DMS 273 (cell line): ENCODE measurements at regions not wholly inside any gene's neighbourhood (a gene's known extent, or its start where the extent isn't known, plus 50 kb on each side); places are given as distances from the start of the nearest gene placed in this dataset.
"Not testable (repeated sequence)": the region's sequence is repeated elsewhere in the genome, so short reads cannot be mapped to it uniquely, and the experiment has no call there.

Source experiments
- DNase-seq: peaks from one replicate; lab custom pipeline; 2025; ENCODE audit not compliant: unreplicated experiment; lab: John Stamatoyannopoulos, UW

DNA sequence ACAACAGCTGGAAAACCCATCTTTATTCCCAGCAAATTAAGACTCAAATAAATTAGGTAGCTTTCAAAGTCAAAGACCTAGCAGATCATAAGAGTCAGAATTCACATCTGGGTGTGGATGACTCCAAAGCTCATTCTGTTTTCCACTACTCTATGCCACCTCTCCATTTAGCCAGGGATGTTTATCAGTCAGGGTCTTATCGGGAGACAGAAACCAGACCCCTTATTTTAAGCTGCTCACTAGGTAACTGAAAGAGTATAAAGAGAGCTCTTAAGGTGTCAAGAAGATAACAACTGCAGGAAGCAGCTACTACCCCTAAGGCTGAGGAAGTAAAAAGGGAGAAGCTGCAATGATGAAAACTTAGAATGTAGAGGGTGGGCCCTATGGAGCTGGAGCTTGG, 333.7 kb upstream of the KLF3 start:
- no peak for DNase-seq

GRCh38 chr4:38330936-38331335, 333.1 kb upstream of the KLF3 start:
- DNase-seq, result no peak

DNA sequence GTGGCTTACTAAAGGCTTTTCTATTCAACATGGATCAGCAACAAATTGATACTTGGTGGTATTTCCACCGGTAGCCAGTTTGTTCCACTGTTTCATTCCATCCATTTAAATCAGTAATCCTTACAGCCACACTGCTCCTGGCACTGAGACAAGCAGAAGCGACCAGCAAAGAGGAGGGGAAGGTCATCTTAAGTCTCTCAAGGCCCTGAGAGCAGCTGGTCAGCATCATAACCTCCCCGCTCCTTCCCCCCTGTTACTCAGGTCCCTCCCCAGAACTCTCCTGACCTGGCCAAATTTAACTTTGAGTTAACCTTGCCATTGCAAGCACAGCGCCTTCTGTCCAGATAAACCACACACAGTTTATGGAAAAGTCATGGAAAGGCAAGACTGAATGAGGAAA, 331.3 kb upstream of the KLF3 start:
- DNase-seq, result no peak

GRCh38 chr4:38333219-38333618, 330.8 kb upstream of the KLF3 start:
- DNase-seq, result no peak

DNA sequence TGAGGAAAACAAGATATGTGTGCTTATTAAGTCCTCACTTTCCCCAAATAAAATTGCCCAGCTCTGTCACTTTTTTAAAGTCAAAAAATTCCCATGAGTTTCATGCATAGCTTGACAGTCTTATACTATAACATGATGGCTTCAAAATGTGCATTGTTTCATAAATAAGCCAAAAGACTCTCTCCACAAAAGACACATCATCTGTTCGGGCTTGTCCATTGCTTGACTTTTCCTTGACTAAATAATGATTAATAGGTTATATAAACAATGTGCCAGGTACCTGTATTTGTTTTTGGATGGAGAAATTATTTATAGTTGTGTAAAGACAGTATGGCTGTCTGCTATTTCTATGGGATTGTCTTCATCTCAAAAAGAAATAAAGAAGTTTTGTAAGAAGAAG, 329.2 kb upstream of the KLF3 start:
- no peak for DNase-seq

- not testable (repeated sequence) for DNase-seq
Measured at GRCh38 chr4:38338939-38339338, 325.1 kb upstream of the KLF3 start.

GRCh38 chr4:38343608-38344007, 320.4 kb upstream of the KLF3 start:
- DNase-seq, result no peak

DNA sequence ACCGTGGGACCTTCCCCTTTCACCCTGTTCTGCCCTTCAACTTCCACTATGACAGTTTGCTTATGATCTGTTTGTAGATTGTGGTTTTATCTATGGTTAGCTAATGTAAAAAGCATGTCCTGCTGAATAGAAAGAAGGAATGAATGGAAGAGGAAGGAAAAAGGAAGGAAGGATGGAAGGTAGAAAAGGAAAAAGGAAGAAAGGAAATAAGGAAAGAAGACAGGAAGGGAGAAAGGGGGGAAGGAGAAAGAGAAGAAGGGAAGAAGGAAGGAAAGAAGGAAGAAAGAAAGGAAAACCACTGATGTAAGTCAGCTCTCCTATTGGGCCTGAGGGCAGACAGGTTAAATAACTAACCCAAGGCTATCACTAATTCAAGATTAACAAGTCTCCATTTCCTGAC, 319.1 kb upstream of the KLF3 start:
- DNase-seq, result no peak

DNA sequence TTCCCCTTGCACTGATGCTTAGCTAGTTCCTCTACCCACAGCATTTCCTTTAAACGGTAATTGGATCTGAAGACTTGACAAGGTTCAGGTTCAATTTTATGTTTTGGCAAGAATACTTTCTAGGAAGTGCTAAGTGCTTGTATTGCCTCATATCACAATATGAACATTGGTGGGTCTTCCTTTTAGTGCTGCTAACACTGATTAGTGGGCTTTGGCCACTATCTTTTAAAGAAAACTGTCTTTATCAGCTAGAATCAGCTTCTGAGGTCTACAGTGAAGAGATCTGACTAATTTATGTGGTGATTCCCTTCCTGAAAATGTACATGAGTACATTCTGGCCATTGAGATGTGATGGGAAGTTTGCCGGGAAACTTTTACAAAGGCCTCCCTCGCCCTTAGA, 316.7 kb upstream of the KLF3 start:
- DNase-seq, result no peak

DNA sequence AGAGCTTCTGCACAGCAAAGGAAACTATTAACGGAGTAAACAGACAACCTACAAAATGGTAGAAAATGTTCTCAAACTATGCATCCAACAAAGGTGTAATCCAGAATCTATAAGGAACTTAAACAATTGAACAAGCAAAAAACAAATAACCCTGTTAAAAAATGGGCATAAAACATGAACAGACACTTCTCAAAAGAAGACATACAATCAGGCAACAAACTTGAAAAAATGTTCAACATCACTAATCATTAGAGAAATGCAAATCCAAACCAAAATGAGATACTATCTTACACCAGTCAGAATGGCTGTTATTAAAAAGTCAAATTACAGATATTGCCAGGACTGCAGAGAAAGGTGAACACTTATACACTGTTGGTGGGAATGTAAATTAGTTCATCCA, 309.6 kb upstream of the KLF3 start:
- no peak for DNase-seq

GRCh38 chr4:38354872-38355271, 309.1 kb upstream of the KLF3 start:
- DNase-seq, result no peak

GRCh38 chr4:38356686-38357085, 307.3 kb upstream of the KLF3 start:
- DNase-seq, result no peak

DNA sequence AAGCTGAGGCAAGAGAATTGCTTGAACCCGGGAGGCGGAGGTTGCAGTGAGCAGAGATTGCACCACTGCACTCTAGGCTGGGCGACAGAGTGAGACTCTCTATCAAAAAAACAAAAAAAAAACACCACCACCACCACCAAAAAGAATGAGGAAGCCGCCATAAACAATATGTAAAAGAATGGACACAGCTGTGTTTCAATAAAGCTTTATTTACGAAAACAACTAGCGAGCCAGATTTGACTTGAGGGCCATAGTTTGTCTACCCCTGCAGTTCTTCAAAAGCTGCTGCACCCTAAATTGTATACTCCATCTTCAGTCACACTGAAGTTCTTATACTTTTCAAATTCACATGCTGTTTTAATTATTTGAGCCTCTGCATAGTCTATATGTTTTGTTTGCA, 306.5 kb upstream of the KLF3 start:
- DNase-seq, result no peak

- no peak for DNase-seq
Measured at GRCh38 chr4:38359113-38359512, 304.9 kb upstream of the KLF3 start.

DNA sequence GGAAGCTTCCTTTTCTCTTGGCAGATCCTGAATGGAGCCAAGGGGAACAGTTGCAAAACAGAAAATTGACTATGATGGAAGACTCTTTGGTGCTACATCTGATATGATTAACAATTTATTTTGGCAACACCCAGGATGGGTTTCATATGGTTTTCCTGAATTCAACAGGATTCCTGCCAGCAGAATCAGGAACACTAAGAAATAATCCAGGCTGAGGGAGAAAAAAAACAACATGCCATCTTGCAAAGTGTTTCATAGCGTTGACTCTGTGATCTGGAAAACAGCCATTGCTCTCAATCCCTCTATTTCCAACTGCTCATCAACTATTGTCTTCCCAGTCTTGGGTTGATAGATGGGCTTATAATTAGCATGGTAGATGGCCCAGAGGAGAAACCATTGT, 303.8 kb upstream of the KLF3 start:
- DNase-seq, result no peak

DNA sequence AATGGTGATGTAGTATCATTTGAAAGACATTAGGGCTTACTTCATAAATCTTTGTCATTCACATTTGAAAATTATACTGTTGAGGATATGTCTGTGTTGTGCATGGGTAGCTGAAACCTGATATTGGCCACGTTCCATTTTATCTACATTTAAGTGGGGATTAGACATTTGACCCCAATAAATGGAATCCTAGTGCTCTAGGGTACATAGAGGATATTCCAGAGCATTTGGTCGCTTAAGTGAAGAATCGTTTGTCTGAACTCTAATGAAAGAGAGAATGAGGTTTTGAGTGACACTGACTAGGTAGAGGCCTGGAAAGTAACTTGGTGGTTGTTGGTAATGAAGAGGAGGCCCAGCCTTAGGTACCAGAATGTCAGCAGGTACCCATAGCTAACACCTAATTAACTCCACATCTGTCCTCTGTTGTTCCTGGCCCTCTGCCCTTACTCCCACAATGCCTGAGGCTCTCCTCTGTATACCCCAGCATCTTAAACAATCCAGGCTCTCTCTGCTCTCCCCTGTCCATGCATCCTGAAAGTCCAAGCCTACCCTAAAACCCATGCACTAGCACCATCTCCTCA, 299.5 kb upstream of the KLF3 start:
- DNase-seq, result peak; percentile 51

GRCh38 chr4:38365261-38365660, 298.7 kb upstream of the KLF3 start:
- DNase-seq, result peak; percentile 10

- peak; percentile 12 for DNase-seq
Measured at GRCh38 chr4:38365748-38366310, 298.2 kb upstream of the KLF3 start.

DNA sequence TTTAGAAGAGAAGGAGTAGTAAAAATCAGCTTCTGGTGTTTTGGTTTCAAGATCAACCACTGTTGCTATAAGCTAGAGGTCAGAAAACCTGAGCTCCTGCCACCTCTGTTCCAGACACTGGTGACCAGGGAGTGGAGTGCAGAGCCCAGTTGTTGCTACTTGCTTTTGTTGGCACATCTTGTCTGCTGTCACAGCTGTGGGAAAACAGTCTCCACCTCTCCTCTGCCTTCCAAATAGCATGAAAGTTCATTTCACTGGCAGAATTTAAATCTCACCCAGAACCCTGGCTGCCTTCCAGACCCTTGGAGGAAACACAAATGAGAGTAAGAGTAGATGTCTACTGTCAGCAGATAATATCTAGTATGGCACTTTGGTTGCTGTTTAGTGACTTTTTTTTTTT, 297.5 kb upstream of the KLF3 start:
- peak; percentile 17 for DNase-seq

DNA sequence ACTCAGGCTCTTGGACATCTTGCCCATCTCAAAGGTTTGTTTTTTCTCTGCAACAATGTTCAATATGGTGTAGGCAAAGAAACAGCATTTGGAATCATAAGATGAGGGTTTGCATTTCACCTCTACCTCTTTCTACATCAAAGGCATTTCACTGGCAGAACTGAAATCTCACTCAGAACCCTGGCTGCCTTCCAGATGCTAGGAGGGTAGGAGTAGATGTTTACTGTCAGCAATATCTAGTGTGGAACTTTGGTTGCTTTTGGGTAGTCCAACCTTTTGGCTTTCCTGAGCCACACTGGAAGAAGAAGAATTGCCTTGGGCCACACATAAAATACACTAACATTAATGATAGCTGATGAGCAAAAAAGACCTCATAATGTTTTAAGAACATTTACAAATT, 297.0 kb upstream of the KLF3 start:
- DNase-seq, result no peak

DNA sequence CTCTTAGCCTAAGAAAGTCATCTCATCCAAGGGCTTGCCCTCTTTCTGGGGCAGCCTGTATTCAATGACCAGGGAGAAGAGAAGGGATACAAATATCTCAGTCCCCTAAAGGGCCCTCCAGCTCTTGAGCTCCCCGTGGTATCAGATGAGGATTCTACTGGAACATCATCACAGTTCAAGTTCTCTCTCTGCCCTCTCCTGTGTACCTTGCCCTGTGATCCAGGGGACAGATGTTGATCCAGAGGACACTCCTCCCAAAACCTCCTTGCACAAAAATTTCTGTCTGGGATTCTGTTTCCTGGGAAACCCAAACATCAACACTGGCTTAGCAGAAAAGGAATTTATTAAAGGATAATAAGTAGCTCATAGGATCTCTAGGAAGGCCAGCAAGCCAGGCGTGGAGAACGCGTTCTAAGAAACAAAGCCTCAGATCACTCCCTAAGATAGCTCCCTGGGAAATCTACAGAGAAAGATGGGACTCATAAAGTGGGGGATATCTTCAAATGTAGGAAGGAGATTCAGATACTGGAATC, 296.3 kb upstream of the KLF3 start:
- DNase-seq, result no peak

GRCh38 chr4:38368613-38369012, 295.4 kb upstream of the KLF3 start:
- DNase-seq, result no peak

DNA sequence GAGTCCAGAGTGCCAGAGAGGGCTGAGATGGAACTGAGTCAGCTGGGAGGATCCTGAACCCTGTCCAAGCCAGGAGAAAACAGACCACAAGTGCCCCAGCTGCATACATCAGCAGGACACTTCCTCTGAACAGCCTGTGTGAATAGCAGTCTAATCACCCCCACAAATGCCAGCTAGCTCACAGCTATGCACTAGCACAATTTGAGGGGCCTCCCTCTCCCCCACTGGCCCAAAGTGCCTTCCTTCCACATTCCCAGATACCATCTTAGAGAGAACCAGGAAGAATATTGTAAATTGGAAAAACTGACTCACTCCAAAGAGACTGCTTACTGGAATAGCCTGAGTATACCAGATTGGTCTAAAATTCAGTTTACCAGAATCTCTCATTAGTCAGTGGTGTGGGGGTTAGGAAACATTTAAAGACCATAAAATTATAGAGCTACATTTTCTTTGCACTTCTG, 292.6 kb upstream of the KLF3 start:
- no peak for DNase-seq
